ENCODE measurements at regions not wholly inside any gene's neighbourhood (a gene's known extent, or its start where the extent isn't known, plus 50 kb on each side); places are given as distances from the start of the nearest gene placed in this dataset.

DNA sequence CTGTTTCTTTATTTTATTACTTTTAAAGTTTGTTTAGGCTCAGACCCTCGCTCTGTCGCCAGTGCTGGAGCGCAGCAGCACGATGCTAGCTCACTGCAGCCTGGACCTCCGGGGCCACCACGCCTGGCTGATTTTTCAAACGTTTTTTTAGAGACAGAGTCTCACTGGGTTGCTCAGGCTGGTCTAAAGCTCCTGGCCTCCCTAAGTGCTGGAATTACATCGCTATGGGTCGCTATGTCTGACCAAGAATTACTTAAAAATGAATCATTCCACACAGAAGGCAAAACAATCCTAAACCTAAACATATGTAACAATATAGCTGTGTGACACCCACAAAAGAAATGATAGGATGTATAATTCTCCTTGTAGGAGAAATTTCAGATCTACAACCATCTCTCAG, 86.9 kb upstream of the SIMC1 start:
- Histone ChIP-seq H3K27ac (no peak overlapping the region), H3K27me3 (peaks cover 39% of the 10 kb centered on the region), H3K9me3 (no peaks in the 10 kb centered on the region), H3K4me3 (ENCODE audit: low read depth in 1 of 2, low read length in 1 of 2) (no peak overlapping the region), H3K36me3 (no peaks in the 10 kb centered on the region), H3K4me1 (ENCODE audit: control insufficient read depth in 1 of 2, insufficient read depth in 1 of 2, low read depth in 1 of 2, low read length in 1 of 2) (no peaks in the 10 kb centered on the region)
- TF ChIP-seq, protein P1, sequence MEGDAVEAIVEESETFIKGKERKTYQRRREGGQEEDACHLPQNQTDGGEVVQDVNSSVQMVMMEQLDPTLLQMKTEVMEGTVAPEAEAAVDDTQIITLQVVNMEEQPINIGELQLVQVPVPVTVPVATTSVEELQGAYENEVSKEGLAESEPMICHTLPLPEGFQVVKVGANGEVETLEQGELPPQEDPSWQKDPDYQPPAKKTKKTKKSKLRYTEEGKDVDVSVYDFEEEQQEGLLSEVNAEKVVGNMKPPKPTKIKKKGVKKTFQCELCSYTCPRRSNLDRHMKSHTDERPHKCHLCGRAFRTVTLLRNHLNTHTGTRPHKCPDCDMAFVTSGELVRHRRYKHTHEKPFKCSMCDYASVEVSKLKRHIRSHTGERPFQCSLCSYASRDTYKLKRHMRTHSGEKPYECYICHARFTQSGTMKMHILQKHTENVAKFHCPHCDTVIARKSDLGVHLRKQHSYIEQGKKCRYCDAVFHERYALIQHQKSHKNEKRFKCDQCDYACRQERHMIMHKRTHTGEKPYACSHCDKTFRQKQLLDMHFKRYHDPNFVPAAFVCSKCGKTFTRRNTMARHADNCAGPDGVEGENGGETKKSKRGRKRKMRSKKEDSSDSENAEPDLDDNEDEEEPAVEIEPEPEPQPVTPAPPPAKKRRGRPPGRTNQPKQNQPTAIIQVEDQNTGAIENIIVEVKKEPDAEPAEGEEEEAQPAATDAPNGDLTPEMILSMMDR (IDR thresholded peaks at IDR 0.05) = no peak

DNA sequence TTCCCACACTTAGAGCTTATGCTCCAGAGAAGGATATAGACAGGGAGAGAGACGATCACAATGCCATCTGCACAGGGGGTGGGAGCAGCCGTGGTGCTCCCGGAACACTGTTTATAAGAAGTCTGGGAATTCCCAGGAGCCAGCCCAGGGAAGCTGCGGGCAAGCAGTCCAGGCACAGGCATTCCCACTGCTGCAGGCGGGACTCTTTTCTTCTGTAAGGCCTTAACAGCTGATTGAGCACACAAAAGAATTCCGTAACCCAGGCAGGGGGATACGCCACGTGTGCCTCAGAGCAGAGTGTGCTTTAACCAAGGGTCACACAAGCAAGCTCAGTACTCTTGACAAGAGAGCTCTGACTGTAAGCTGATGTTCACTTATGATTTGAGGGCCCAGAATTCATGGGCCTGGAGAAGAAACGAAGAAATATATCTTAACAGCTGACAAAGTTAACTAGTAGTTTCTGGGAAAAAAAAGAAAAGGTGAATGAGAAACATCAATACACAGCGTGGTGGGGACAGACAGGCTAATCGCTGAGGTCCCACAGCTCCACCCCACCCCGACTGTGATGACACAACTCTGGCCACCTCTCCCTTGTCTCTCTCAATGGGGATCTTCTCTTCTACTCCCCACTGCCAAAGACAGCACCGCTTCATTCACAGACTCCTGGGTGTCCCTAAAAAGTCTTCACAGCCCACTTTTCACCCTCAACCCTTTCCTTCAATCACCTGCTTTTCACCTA, 85.9 kb upstream of the SIMC1 start:
- Histone ChIP-seq H3K4me3 (ENCODE audit: low read depth in 1 of 2, low read length in 1 of 2) (no peak overlapping the region), H3K27ac (no peak overlapping the region), H3K27me3 (peaks cover 47% of the 10 kb centered on the region), H3K4me1 (ENCODE audit: control insufficient read depth in 1 of 2, insufficient read depth in 1 of 2, low read depth in 1 of 2, low read length in 1 of 2) (no peaks in the 10 kb centered on the region), H3K36me3 (no peaks in the 10 kb centered on the region), H3K9me3 (no peaks in the 10 kb centered on the region)
- TF ChIP-seq, protein P1 (IDR thresholded peaks at IDR 0.05) = no peak

DNA sequence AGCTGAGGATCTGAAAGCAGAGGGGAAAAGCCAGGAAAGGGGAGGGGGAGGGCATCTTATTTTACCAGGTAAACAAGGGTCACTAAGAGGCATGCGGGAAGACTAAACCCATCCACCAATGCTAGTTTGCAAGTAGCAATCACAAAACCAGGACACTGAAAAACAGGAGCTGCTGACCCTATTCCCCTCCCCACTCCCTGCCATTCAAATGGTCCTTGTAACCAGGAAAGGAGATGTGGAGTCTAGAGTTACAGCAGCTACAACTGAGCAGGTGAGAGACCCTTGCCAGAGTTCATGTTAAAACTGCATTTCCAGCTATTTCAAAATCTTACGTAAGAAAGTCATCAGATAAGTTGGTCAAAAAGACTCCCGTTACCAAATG, 85.3 kb upstream of the SIMC1 start:
- Histone ChIP-seq H3K27me3 (peaks cover 47% of the 10 kb centered on the region), H3K4me1 (ENCODE audit: control insufficient read depth in 1 of 2, insufficient read depth in 1 of 2, low read depth in 1 of 2, low read length in 1 of 2) (no peaks in the 10 kb centered on the region), H3K36me3 (no peaks in the 10 kb centered on the region), H3K27ac (no peak overlapping the region), H3K4me3 (ENCODE audit: low read depth in 1 of 2, low read length in 1 of 2) (no peak overlapping the region), H3K9me3 (no peaks in the 10 kb centered on the region)
- TF ChIP-seq, protein P1 (IDR thresholded peaks at IDR 0.05) = no peak

DNA sequence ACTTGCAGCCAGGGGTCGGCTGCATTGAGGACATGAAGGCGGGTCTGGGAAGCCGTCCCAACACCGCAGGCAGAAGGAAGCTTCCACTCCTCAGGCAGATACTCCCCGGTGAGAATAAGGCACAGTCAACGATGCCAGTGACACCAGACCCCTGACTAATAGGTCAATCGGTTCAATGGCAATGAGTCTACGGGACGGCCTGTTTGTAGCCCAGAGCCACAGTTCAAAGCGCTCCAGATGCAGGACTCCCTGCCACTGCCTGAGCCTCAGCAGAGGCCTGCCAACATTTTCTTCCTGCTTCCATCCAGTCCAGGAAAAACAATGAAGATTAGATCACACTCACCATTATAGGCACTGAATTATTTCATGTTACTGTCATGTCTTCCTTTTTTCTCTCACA, 84.5 kb upstream of the SIMC1 start:
- Histone ChIP-seq H3K9me3 (no peaks in the 10 kb centered on the region), H3K4me1 (ENCODE audit: control insufficient read depth in 1 of 2, insufficient read depth in 1 of 2, low read depth in 1 of 2, low read length in 1 of 2) (no peaks in the 10 kb centered on the region), H3K27me3 (peaks cover 51% of the 10 kb centered on the region), H3K27ac (no peak overlapping the region), H3K36me3 (no peaks in the 10 kb centered on the region), H3K4me3 (ENCODE audit: low read depth in 1 of 2, low read length in 1 of 2) (no peak overlapping the region)
- TF ChIP-seq, protein P1 (IDR thresholded peaks at IDR 0.05) = no peak

- H3K27ac ChIP-seq = no peak overlapping the region
- H3K4me3 ChIP-seq (ENCODE audit: low read depth in 1 of 2, low read length in 1 of 2) = no peak overlapping the region
- H3K27me3 ChIP-seq = peaks cover 57% of the 10 kb centered on the region
- TF ChIP-seq, protein P1 (IDR thresholded peaks at IDR 0.05) = no peak
- H3K36me3 ChIP-seq = no peaks in the 10 kb centered on the region
- no peaks in the 10 kb centered on the region for H3K4me1 ChIP-seq (ENCODE audit: control insufficient read depth in 1 of 2, insufficient read depth in 1 of 2, low read depth in 1 of 2, low read length in 1 of 2)
- H3K9me3 ChIP-seq = no peaks in the 10 kb centered on the region
Observed at GRCh38 chr5:176154821-176155220, 83.4 kb upstream of the SIMC1 start.

All from neutrophil (primary cell).